ENCODE measurements at regions not wholly inside any gene's neighbourhood (a gene's known extent, or its start where the extent isn't known, plus 50 kb on each side); places are given as distances from the start of the nearest gene placed in this dataset.

GRCh38 chr3:177657243-177657642 lies 460.0 kb upstream of the TBL1XR1 start:
- TF ChIP-seq CTCF (IDR thresholded peaks at IDR 0.05; ENCODE audit: extremely low read depth in 1 of 2, insufficient read depth in 1 of 2, low read depth in 1 of 2, low read length in 2 of 2) (no peak), MAX (IDR thresholded peaks at IDR 0.05; ENCODE audit: insufficient read depth, insufficient read length) (no peak), POLR2AphosphoS5 (IDR thresholded peaks at IDR 0.05; ENCODE audit: insufficient read depth, low read depth, low read length) (no peak), POLR2A (IDR thresholded peaks at IDR 0.05; ENCODE audit: low read depth, low read length) (no peak)
